ENCODE measurements at regions not wholly inside any gene's neighbourhood (a gene's known extent, or its start where the extent isn't known, plus 50 kb on each side); places are given as distances from the start of the nearest gene placed in this dataset.
"Not testable (repeated sequence)": the region's sequence is repeated elsewhere in the genome, so short reads cannot be mapped to it uniquely, and the experiment has no call there.

DNA sequence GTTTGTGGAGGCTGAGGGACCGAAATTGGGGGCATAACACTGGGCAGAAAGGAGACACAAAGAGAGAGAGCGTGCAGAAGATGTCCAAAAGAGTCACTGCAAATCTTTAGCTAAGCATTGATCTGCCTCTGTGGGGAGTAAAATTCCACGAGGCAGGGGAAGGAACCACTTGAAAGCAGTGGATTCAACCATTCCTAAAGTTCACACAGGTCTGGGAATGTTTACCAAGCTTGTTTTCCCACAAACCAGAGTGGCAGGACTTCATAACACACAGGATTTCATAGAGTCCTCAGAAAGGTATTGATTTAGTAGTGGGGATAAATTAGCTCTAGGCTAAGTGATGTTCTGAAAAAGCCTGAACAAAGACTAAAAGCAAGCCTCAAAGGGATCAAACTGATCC lies 66.1 kb upstream of the RPL38 start:
- DNase-seq (ENCODE audit: low read depth in 3 of 3) = no peak

GRCh38 chr17:74139120-74139519 lies 64.4 kb upstream of the RPL38 start:
- DNase-seq (ENCODE audit: low read depth in 3 of 3) = no peak

GRCh38 chr17:74140282-74140681 lies 63.2 kb upstream of the RPL38 start:
- DNase-seq (ENCODE audit: low read depth in 3 of 3) = no peak

- no peak for DNase-seq (ENCODE audit: low read depth in 3 of 3)
Measured at GRCh38 chr17:74141612-74142011, 61.9 kb upstream of the RPL38 start.

DNA sequence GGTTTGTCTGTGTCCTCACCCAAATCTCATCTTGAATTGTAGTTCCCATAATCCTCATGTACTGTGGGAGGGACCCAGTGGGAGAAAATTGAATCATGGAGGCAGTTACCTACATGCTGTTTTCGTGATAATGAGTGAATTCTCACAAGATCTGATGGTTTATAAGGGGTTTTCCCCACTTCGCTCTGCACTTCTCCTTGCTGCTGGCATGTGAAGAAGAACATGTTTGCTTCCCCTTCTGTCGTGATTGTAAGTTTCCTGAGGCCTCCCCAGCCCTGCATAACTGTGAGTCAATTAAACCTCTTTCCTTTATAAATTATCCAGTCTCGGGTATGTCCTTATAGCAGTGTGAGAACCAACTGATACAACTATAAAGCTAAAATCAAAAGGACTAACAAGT lies 60.2 kb upstream of the RPL38 start:
- not testable (repeated sequence) for DNase-seq (ENCODE audit: low read depth in 3 of 3)

DNA sequence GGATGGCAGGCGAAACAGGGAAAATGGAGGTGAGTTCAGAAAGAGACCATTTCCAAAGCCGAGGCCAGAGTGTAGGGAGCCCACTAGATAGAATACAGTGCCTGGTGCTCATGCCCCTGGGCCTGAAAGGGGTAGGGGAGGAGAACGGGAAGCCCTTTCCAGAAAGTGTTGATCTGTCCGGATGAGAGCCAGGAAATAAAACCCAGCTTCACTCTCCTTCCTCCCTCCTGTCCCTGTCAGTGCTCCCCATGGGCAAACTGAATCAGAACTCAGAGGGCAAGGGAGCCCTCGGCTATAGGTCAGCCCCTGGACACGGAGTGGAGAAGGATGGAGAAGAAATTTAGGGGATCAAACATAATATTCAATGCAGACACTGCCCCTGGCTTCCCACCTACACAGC lies 57.7 kb upstream of the RPL38 start:
- no peak for DNase-seq (ENCODE audit: low read depth in 3 of 3)

GRCh38 chr17:74146196-74146595 lies 57.3 kb upstream of the RPL38 start:
- DNase-seq (ENCODE audit: low read depth in 3 of 3) = no peak

- DNase-seq (ENCODE audit: low read depth in 3 of 3) = no peak
Measured at GRCh38 chr17:74147056-74147835, 56.2 kb upstream of the RPL38 start.

GRCh38 chr17:74147966-74148365 lies 55.5 kb upstream of the RPL38 start:
- DNase-seq (ENCODE audit: low read depth in 3 of 3) = no peak

- no peak for DNase-seq (ENCODE audit: low read depth in 3 of 3)
Measured at GRCh38 chr17:74148446-74148845, 55.0 kb upstream of the RPL38 start.

GRCh38 chr17:74148901-74149596 lies 54.4 kb upstream of the RPL38 start:
- no peak for DNase-seq (ENCODE audit: low read depth in 3 of 3)

DNA sequence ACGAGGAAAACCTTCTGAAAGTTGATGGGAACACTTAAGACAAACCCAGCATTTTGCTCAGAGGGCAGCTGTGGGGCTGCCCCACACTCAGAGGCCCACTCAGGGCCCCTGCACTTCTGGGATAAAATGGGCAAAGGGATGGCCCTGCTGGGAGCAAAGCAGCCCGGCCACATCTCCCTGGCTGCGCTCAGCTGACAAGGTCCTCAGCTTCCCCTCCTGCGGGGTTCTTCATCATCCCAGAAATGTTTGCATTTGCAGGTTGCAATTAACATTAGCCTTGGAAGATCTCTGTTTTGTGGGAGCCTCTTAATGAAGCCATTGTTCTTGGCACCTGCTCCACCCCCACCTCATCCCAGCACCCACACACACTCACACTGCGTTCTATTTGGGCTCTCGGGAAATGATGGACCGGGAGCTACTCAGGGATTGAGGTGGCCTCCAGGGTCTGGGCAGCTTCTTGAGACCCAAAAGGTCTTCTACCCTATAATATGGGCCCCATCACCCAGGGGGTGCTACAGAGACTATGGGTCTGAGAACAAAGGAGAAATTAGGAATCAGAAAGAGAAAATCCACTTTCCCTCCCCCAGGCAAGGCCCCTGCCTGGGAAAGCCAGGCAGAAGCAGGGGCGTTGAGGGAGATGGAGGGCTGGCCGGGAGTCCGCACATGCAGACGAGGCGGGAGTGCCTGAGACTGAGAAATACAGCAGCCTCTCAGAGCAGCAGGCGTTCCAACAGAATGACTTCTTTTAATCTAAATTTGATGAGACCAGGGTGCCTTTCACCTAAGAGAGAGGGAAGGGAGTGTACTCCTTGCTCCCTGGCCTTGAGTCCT lies 53.7 kb upstream of the RPL38 start:
- no peak for DNase-seq (ENCODE audit: low read depth in 3 of 3)

DNA sequence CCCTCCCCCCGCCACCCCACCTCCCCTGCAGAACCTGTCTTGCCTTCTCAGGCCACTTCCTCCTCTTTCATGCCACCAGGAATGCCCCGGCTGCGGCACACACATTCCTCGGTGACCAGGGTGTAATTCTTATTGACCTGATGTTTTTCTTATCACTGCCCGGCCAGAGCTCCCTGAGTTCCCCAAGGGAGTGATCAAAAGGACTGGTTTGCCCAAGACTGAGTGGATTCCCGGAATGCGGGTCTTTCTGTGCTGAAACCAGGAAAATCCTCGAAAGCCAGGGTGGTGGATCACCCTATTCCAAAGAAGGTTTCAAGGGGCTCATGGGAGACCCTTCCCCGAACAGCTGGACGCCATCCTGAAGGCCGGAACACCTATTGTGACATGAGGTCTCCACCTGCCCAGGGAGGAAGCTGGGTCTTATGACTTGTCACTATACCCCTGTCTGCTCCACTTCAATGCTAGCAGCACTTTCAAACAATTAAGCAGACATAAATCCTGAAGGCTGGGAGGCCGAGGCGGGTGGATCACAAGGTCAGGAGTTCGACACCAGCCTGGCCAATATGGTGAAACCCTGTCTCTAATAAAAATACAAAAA lies 53.0 kb upstream of the RPL38 start:
- DNase-seq (ENCODE audit: low read depth in 3 of 3) = no peak

DNA sequence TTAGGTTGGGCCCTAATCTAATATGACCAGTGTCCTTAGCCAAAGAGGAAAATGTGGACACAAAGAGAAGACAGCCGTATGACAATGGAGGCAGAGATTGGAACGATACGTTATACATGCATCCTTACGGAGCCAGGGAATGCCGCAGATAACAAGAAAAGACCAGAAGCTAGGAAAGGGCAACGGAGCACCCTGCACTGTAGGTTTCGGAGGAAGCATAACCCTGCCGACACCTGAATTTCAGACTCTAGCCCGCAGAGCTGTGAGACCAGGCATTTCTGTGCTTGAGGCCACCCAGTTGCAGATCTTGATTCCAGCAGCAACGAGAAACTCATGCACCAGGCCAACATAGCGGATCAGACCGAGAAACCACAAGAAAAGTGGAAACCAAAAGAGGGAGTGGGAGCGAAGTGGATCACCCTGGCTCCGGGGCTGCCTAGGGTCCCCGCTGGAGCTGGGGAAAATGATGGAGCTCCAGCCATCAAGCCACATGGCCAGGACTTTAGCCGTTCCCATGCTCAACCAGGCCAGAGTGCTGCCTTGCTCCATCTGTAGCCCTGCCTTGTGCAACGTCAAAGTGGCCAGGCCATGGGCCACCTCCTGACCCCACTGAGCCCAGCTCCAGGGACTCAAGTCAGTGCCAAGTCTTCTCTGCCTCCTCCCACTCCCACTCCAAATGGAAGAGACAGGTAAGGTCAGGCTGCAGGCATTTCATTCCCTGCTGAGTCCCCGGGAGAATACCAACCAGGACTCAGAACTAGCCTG lies 51.7 kb upstream of the RPL38 start:
- DNase-seq (ENCODE audit: low read depth in 3 of 3) = no peak

GRCh38 chr17:74152591-74153455 lies 50.7 kb upstream of the RPL38 start:
- DNase-seq (ENCODE audit: low read depth in 3 of 3) = no peak

GRCh38 chr17:74153456-74153810 lies 50.0 kb upstream of the RPL38 start:
- no peak for DNase-seq (ENCODE audit: low read depth in 3 of 3)
